GM19372 (cell line): ENCODE measurements at regions not wholly inside any gene's neighbourhood (a gene's known extent, or its start where the extent isn't known, plus 50 kb on each side); places are given as distances from the start of the nearest gene placed in this dataset.

Experiments
- ATAC-seq: cut with Tn5 transposase; IDR thresholded peaks from one replicate; pipeline ENCODE4 v1.9.1; 2021; ENCODE audit warnings: mild to moderate bottlenecking, low read depth, moderate library complexity; ENCODE audit not compliant: unreplicated experiment

GRCh38 chr5:143695244-143695864, 116.6 kb upstream of the HMHB1 start:
- ATAC-seq, result no peak

- no peak for ATAC-seq
Measured at GRCh38 chr5:143694357-143694756, 117.6 kb upstream of the HMHB1 start.

- peak; percentile 68 for ATAC-seq
Measured at GRCh38 chr5:143693651-143694252, 118.2 kb upstream of the HMHB1 start.

DNA sequence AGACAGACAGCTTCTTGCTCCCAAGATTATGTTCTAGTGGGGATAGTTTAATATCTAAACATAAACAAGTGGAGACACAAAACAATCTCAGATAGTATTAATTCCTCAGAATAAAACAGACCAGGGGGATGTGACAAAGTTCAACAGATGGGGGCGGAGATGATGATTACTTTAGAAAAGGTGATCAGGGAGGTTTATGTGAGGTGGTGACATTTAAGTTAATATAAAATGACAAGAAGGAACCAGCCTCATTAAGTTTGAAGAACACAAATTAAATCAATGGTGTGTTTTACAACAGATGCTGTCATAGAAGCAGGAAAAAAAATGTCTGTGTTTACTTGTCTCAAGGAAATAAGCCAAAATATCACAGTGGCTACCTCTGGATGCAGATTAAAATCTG, 119.6 kb upstream of the HMHB1 start:
- no peak for ATAC-seq

- ATAC-seq, result no peak
Measured at GRCh38 chr5:143691945-143692290, 120.0 kb upstream of the HMHB1 start.

DNA sequence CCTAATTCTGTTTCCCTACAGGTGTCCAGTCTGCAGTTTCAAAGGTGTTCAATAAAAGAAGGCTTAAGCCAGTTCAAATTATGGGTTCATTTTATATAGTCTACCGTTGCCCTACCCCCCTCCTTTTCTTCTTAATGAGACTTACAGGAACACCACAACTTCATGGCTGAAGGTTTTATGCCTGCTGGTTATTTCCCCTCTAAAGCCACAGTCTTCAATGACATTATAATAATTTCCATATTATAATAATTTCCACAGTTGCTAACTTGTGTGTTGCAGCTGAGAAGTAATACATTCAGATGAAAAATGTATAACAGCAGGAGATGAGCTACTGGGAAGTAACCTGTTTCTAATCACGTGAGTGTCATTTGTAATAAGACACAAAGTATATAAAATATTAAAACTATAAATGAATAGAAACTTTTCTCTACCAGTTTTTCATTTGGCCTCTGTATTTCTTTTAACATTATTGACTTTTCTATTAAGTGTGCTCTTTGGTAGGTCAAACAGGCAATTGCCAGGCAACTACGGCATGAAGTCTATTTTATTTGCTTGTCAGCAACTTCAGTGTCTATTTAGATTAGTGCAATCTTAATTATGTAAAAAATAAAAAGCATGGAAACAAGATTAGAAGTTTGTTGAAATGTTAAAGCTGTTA, 120.5 kb upstream of the HMHB1 start:
- ATAC-seq, result no peak

- no peak for ATAC-seq
Measured at GRCh38 chr5:143687604-143688003, 124.4 kb upstream of the HMHB1 start.

- no peak for ATAC-seq
Measured at GRCh38 chr5:143685246-143685815, 126.6 kb upstream of the HMHB1 start.

- no peak for ATAC-seq
Measured at GRCh38 chr5:143683459-143683858, 128.5 kb upstream of the HMHB1 start.

GRCh38 chr5:143682929-143683386, 129.0 kb upstream of the HMHB1 start:
- ATAC-seq, result no peak

DNA sequence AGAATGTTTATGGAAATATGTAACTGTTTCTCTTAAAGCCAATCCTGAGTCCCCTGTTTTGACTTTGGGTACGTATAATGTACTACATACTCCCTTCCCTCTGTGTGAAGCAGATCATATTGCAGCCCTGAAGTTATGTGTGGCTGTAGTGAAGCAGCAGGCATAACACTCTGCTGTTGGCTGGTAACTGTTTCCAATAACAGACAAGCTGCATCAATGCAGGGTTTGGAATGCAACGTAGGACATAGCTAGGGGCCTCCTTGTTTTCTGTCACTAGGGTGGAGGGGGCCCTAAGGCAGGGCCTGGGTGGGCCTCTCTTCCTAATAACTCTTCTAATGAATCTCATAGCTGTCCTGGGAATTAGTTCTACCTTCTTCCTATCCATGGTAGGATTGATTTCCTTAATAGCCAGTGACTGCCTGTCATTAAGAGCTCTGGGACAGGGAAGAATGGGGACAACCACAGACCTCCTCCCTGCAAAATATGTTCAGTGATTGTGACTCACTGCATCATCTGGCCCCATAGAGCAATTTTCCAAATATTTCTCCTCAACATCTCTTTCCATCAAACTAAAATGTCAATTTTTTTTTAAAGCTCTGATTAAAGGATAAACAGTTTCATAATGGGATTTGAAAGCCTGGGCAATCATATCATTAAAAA, 129.6 kb upstream of the HMHB1 start:
- ATAC-seq, result no peak

- ATAC-seq, result no peak
Measured at GRCh38 chr5:143680672-143681259, 131.2 kb upstream of the HMHB1 start.

DNA sequence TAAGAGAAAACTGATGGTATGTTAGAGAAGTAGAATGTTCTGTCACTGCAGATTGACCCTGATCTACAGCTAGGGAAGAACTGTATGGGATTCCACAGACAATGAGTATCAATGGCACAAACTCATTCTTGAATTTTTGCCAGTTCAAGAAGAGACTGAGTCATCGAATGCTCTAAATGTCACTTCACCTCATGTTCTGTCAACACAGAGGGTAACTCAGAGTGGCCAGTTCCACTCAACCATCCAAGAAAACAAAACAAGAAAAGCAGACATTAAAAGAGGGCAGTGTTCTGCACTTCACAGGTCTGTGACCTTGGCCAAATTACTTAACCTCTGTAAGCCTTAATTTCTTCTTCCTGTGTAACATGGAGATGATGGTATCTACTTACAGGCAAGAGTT, 132.2 kb upstream of the HMHB1 start:
- no peak for ATAC-seq

- ATAC-seq, result no peak
Measured at GRCh38 chr5:143678148-143678905, 133.6 kb upstream of the HMHB1 start.

GRCh38 chr5:143677403-143677802, 134.6 kb upstream of the HMHB1 start:
- no peak for ATAC-seq

GRCh38 chr5:143676802-143677201, 135.2 kb upstream of the HMHB1 start:
- ATAC-seq, result no peak

GRCh38 chr5:143674469-143674786, 137.5 kb upstream of the HMHB1 start:
- no peak for ATAC-seq

- ATAC-seq, result no peak
Measured at GRCh38 chr5:143673676-143674468, 138.1 kb upstream of the HMHB1 start.

- no peak for ATAC-seq
Measured at GRCh38 chr5:143672806-143673205, 139.2 kb upstream of the HMHB1 start.
